Muscle layer of colon (tissue), 2 donors: ENCODE measurements at regions not wholly inside any gene's neighbourhood (a gene's known extent, or its start where the extent isn't known, plus 50 kb on each side); places are given as distances from the start of the nearest gene placed in this dataset.
"Not testable (repeated sequence)": the region's sequence is repeated elsewhere in the genome, so short reads cannot be mapped to it uniquely, and the experiment has no call there.

Source experiments
- H3K27ac ChIP-seq: one replicate; pipeline ENCODE4 v1.7.0; 2013; ENCODE audit warnings: low read depth, mild to moderate bottlenecking, low read length, moderate library complexity
- H3K27me3 ChIP-seq, 2 donors: one replicate each; pipeline ENCODE4 v1.7.0; 2013; ENCODE audit warnings: low read length in 2 of 2, mild to moderate bottlenecking in 2 of 2; ENCODE audit not compliant: insufficient read depth in 2 of 2, control insufficient read depth in 1 of 2
- H3K36me3 ChIP-seq: one replicate; pipeline ENCODE4 v1.7.0; 2013; ENCODE audit warnings: mild to moderate bottlenecking, low read length; ENCODE audit not compliant: insufficient read depth
- H3K4me1 ChIP-seq: one replicate; pipeline ENCODE4 v1.7.0; 2013; ENCODE audit warnings: mild to moderate bottlenecking, low read length; ENCODE audit not compliant: insufficient read depth
- H3K4me3 ChIP-seq, 2 donors: one replicate each; pipeline ENCODE4 v1.7.0; 2013; ENCODE audit warnings: low read length in 2 of 2, low read depth in 1 of 2, mild to moderate bottlenecking in 1 of 2, moderate library complexity in 1 of 2
- H3K9ac ChIP-seq: one replicate; pipeline ENCODE4 v1.7.0; 2013; ENCODE audit warnings: low read length
- H3K9me3 ChIP-seq: one replicate; pipeline ENCODE4 v1.7.0; 2013; ENCODE audit warnings: mild to moderate bottlenecking, low read length
- donor health status: abdominal sarcoma.
- donor health status: Adenocarcinoma of cecum.

- Histone ChIP-seq H3K27me3 (no peaks in the 10 kb centered on the region), H3K4me3 (no peak overlapping the region), H3K9ac (no peak overlapping the region), H3K27ac (no peak overlapping the region), H3K4me1 (no peaks in the 10 kb centered on the region), H3K9me3 (no peaks in the 10 kb centered on the region), H3K36me3 (no peaks in the 10 kb centered on the region)
Measured at GRCh38 chr3:87101861-87102625, 111.1 kb upstream of the VGLL3 start.

- not testable (repeated sequence) for H3K4me3 ChIP-seq, H3K4me1 ChIP-seq, H3K36me3 ChIP-seq, H3K9me3 ChIP-seq, H3K9ac ChIP-seq, H3K27ac ChIP-seq, H3K27me3 ChIP-seq
Measured at GRCh38 chr3:87097733-87098132, 106.8 kb upstream of the VGLL3 start.

GRCh38 chr3:87090631-87091030 is 99.7 kb upstream of the VGLL3 start:
- no peaks in the 10 kb centered on the region for H3K27me3 ChIP-seq

GRCh38 chr3:87088993-87089841 is 98.3 kb upstream of the VGLL3 start:
- no peaks in the 10 kb centered on the region for H3K9me3 ChIP-seq
- H3K9ac ChIP-seq: peak overlapping the region; percentile 75
- no peaks in the 10 kb centered on the region for H3K27me3 ChIP-seq
- peak overlapping the region; percentile 94 for H3K27ac ChIP-seq
- no peaks in the 10 kb centered on the region for H3K36me3 ChIP-seq
- H3K4me3 ChIP-seq: peak overlapping the region; percentile 74 to 92
- peaks cover 14% of the 10 kb centered on the region for H3K4me1 ChIP-seq

More at GRCh38 chr3:87090631-87091030, 99.7 kb upstream of the VGLL3 start:
- Histone ChIP-seq H3K36me3 (no peaks in the 10 kb centered on the region), H3K4me1 (peaks cover 14% of the 10 kb centered on the region), H3K9me3 (no peaks in the 10 kb centered on the region), H3K9ac (no peak overlapping the region), H3K4me3 (no peak overlapping the region), H3K27ac (no peak overlapping the region)

- peak overlapping the region; percentile 74 to 92 for H3K4me3 ChIP-seq
- H3K27ac ChIP-seq: peak overlapping the region; percentile 94
Measured at GRCh38 chr3:87088430-87088992, 97.6 kb upstream of the VGLL3 start.

GRCh38 chr3:87084868-87085267 is 93.9 kb upstream of the VGLL3 start:
- Histone ChIP-seq H3K4me1 (peaks cover 3% of the 10 kb centered on the region), H3K9me3 (no peaks in the 10 kb centered on the region), H3K9ac (no peak overlapping the region), H3K36me3 (no peaks in the 10 kb centered on the region), H3K4me3 (no peak overlapping the region), H3K27ac (no peak overlapping the region), H3K27me3 (no peaks in the 10 kb centered on the region)

More at GRCh38 chr3:87088430-87088992, 97.6 kb upstream of the VGLL3 start:
- peak overlapping the region; percentile 75 for H3K9ac ChIP-seq
- no peaks in the 10 kb centered on the region for H3K9me3 ChIP-seq
- peaks cover 14% of the 10 kb centered on the region for H3K4me1 ChIP-seq
- no peaks in the 10 kb centered on the region for H3K36me3 ChIP-seq
- no peaks in the 10 kb centered on the region for H3K27me3 ChIP-seq

GRCh38 chr3:87082796-87083440 is 92.0 kb upstream of the VGLL3 start:
- no peaks in the 10 kb centered on the region for H3K9me3 ChIP-seq
- no peaks in the 10 kb centered on the region for H3K27me3 ChIP-seq
- H3K9ac ChIP-seq: no peak overlapping the region
- no peaks in the 10 kb centered on the region for H3K36me3 ChIP-seq
- H3K4me3 ChIP-seq: no peak overlapping the region
- no peaks in the 10 kb centered on the region for H3K4me1 ChIP-seq
- no peak overlapping the region for H3K27ac ChIP-seq

GRCh38 chr3:87077355-87077754 is 86.4 kb upstream of the VGLL3 start:
- Histone ChIP-seq H3K36me3 (no peaks in the 10 kb centered on the region), H3K27me3 (no peaks in the 10 kb centered on the region), H3K27ac (no peak overlapping the region), H3K4me1 (no peaks in the 10 kb centered on the region), H3K4me3 (no peak overlapping the region), H3K9me3 (no peaks in the 10 kb centered on the region), H3K9ac (no peak overlapping the region)

- H3K9ac ChIP-seq: no peak overlapping the region
- H3K4me3 ChIP-seq: no peak overlapping the region
- H3K36me3 ChIP-seq: no peaks in the 10 kb centered on the region
- no peaks in the 10 kb centered on the region for H3K4me1 ChIP-seq
- H3K27me3 ChIP-seq: no peaks in the 10 kb centered on the region
- no peak overlapping the region for H3K27ac ChIP-seq
- no peaks in the 10 kb centered on the region for H3K9me3 ChIP-seq
Measured at GRCh38 chr3:87076946-87077345, 86.0 kb upstream of the VGLL3 start.

GRCh38 chr3:87073496-87074145 is 82.7 kb upstream of the VGLL3 start:
- no peaks in the 10 kb centered on the region for H3K4me1 ChIP-seq
- no peaks in the 10 kb centered on the region for H3K9me3 ChIP-seq
- no peak overlapping the region for H3K9ac ChIP-seq
- no peak overlapping the region for H3K4me3 ChIP-seq
- no peaks in the 10 kb centered on the region for H3K36me3 ChIP-seq
- no peak overlapping the region for H3K27ac ChIP-seq
- H3K27me3 ChIP-seq: no peaks in the 10 kb centered on the region

- H3K4me3 ChIP-seq: no peak overlapping the region
- H3K27me3 ChIP-seq: no peaks in the 10 kb centered on the region
- H3K9me3 ChIP-seq: no peaks in the 10 kb centered on the region
- H3K4me1 ChIP-seq: no peaks in the 10 kb centered on the region
- H3K27ac ChIP-seq: no peak overlapping the region
- H3K9ac ChIP-seq: no peak overlapping the region
- no peaks in the 10 kb centered on the region for H3K36me3 ChIP-seq
Measured at GRCh38 chr3:87072446-87072845, 81.5 kb upstream of the VGLL3 start.
